ENCODE measurements at regions not wholly inside any gene's neighbourhood (a gene's known extent, or its start where the extent isn't known, plus 50 kb on each side); places are given as distances from the start of the nearest gene placed in this dataset.
"Not testable (repeated sequence)": the region's sequence is repeated elsewhere in the genome, so short reads cannot be mapped to it uniquely, and the experiment has no call there.

- DNase-seq, result no peak
These were observed 331.1 kb upstream of the MTPN start for GRCh38 chr7:136308230-136308629.

- no peak for DNase-seq
These were observed 326.0 kb upstream of the MTPN start for GRCh38 chr7:136303162-136303561.

- no peak for DNase-seq
These were observed 324.9 kb upstream of the MTPN start for GRCh38 chr7:136302049-136302448.

DNA sequence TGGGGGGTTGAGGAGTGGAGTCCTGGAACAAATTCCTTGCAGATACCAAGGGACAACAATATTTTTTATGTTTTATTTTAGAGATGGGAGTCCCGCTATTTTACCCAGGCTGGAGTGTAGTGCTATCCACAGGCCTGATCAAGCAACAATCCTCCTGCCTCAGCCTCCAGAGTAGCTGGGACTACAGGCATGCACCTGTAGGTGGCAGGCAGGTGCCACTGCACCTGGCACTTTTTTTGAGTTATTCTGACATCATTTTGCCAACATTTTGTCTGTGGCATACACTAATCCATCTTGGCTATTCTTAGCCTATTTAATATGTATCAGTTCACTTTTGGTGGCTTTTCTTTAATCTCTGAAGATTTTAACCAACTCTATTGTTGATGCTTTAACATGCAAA is 317.8 kb upstream of the MTPN start:
- no peak for DNase-seq

DNA sequence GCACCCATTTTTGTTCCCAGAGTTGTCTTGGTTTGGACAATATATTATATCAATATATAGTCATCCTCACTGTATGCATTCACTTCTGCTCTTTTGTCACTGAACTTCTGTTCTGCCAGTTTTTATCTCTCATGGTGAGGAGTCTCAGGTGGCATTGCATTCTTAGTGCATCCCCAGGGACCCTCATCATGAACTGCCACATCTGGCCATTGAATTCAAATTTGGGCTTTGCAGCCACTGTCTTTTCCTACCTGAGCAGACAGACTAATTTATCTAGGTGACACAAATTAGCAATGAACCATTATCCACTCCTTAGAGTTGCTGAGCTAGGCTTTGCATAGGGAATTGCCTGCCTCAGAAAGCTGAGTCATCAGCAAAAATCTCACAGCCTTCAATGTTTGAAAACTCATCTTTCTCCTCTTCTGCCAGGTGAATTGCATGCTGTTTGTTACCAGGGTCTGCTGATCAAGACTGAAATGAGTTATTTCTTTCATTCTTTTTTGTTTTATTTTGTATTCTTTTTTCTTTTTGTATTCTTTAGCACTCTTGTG is 316.8 kb upstream of the MTPN start:
- no peak for DNase-seq

- DNase-seq, result no peak
These were observed 316.1 kb upstream of the MTPN start for GRCh38 chr7:136293272-136293671.

- no peak for DNase-seq
These were observed 315.2 kb upstream of the MTPN start for GRCh38 chr7:136292365-136292764.

GRCh38 chr7:136290351-136290750 is 313.2 kb upstream of the MTPN start:
- no peak for DNase-seq

GRCh38 chr7:136278057-136278456 is 300.9 kb upstream of the MTPN start:
- DNase-seq, result no peak

GRCh38 chr7:136275794-136276193 is 298.6 kb upstream of the MTPN start:
- DNase-seq, result no peak

GRCh38 chr7:136274636-136275345 is 297.6 kb upstream of the MTPN start:
- no peak for DNase-seq

- no peak for DNase-seq
These were observed 295.8 kb upstream of the MTPN start for GRCh38 chr7:136272934-136273333.

DNA sequence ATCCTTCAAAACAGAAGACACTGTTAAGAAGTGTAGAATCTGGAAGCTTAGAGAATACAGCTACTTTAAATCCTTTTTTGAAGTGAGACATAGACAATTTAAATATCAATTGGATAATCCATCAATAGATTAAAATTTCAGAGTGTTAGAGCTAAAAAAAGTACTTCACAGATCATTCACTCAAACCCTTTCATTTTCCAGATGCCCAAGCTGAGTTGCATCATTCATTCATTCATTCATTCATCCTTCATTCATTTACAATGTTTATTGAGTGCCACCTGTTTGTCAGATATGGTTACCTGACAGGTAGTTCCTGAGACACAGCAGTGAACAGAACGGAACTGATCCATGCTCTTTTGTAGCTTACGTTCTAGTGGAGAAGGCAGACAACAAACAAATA is 290.7 kb upstream of the MTPN start:
- no peak for DNase-seq

- DNase-seq, result no peak
These were observed 289.3 kb upstream of the MTPN start for GRCh38 chr7:136266457-136266856.

GRCh38 chr7:136264304-136264703 is 287.1 kb upstream of the MTPN start:
- DNase-seq, result not testable (repeated sequence)

- DNase-seq, result not testable (repeated sequence)
These were observed 286.1 kb upstream of the MTPN start for GRCh38 chr7:136263112-136263860.

- not testable (repeated sequence) for DNase-seq
These were observed 283.4 kb upstream of the MTPN start for GRCh38 chr7:136260591-136260990.

DNA sequence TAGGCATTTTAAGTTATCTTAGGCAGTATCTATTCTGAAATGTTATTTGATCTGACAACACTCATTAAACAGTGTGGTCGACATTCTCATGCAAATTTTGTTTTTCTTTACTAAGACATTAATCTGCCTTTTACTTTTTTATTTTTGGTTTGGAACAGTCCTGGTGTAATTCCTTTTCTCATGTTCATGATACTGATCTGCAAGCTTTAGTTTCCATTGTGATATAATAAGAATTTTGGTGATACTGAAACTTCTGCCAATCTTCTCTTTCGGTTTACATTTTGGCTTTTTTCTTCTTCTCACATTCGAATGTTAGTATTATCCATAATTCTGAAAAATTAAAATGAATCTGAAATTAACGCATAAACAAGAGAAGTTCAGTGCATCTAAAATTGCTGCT is 281.9 kb upstream of the MTPN start:
- no peak for DNase-seq

DNA sequence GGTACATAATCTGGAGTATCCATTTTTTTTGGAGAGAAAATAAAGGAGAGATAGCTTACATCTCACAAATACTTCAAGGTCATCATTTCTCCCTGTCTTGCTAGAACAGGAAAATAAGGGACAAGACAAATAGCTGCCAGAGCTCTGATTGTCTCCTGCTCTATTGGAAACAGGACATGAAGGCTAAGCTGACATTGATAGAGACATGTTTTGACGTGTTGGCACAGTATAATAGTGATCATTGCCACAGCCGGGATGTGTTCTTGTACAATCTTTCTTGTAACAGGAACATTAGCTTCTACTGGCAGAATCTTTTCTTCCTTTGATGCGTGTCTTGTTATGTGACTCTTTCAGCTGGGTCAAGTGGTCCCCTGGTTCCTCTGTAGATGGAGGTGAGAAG is 279.3 kb upstream of the MTPN start:
- no peak for DNase-seq

DNA sequence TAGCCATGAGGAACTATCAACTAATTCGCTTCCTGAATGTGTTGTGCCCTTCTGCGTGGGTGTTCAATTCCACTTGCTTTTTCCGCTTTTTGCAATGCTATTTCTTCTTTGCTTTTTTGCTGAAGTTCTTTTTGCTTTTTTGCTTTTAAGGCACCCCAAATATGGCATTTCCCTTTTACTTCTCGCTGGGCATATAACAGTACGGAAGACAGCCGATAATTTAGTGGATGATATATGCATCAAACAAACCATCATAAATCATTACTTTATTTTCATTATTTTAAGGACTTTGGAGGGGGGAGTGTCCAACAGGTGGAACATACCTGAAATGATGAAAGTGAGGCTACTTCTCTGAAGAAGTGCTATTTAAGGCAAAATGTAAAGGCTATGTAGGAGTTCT is 277.0 kb upstream of the MTPN start:
- no peak for DNase-seq

DNA sequence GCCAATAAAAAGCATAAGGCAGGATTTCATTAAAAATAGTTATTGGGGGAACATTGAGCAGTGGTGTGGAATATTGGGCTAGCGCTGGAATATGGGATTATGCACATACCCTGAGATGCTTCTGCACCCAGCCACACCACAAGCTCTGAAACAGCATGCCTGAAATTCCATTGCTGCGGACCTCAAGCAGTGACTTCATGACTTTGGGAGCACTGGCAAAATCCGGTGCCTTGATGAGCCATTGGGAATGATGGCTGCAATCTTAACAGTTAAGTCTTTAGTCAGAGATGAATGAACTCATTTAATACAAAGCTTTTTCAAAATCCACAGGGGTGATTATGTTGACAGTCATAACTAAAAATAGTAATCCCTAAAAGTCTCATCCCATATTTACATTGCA is 274.7 kb upstream of the MTPN start:
- DNase-seq, result no peak

DNA sequence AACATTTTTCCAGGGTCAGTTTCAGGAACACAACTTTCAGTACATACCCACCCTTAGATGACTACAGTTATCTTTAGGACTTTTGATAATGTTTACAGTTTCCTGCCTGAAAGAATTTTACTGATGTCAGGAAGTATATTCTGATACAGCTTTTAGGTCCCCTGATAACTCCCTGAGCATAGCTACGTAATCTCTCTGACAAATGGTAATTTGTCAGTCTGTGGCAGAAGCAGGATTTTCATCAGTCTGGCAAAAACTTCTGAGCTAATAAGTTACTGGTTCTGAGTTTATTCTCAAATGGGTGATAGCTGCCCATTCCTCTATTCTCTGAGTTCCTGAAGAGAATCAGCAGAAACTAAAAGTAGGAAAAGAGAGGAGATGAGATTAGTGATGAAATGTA is 270.1 kb upstream of the MTPN start:
- no peak for DNase-seq

DNA sequence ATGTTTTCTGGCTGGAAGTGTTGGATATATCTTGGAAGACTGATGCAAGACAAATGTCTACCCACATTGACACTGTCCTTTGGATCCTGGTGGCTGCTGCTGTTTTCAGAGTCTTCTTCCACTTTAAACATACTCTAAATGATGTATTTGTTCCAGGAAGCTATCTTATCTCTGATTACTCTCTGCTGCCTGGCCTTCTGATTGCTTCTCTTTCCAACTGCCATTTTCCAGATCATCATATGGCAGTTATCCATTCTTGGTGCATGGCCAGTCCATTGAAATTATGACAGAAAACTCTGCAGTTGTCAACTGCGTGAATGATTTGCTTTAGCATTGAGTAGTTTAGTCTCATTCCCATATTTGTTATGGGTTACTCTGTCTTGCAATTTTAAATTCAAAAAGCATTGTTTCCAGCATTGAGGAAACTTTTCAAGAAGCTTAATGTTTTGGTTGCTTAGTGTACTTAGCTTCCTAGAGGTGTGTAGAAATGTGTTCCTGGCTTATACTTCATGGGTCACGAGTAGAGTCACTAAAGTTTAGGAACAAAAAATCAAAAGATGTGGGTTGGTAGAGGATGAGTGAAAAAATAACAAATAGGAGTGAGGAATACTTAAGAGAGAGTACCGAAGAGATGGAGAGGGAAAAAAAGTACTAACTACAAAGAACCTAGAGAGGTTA is 268.3 kb upstream of the MTPN start:
- DNase-seq, result no peak

DNA sequence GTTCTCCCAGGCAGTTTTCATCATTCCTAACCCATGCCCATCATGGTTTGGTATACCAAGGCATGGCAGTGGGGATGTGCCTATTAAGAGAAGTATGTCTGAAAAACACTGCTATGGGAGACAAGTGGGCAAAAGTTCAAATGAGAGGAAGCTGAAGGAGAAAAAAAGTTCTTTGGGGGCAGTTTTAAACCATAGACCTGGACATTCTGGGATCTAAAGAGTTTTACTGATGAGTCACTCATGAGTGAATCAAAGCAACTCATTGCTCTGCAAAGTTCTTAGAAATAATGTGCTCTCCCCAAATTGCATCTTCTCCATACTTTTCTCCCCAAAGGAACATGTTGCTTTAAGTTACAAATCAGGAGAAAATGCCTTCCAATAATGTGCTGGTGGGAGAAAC is 256.9 kb upstream of the MTPN start:
- no peak for DNase-seq

Measured in stimulated activated CD4-positive, alpha-beta T cell treated with anti-CD3 and anti-CD28 coated beads, Interleukin-4, amount 100 ng/mL, for 24 hours (primary cell).